CD4-positive, alpha-beta memory T cell (primary cell): ENCODE measurements at regions not wholly inside any gene's neighbourhood (a gene's known extent, or its start where the extent isn't known, plus 50 kb on each side); places are given as distances from the start of the nearest gene placed in this dataset.
"Not testable (repeated sequence)": the region's sequence is repeated elsewhere in the genome, so short reads cannot be mapped to it uniquely, and the experiment has no call there.

Experiments
- CTCF ChIA-PET: fragments of 350-600 bp; sonication (Branson Sonifier 250); formaldehyde crosslinking; loops from one replicate; lab custom pipeline; 2021; ENCODE audit warnings: inconsistent platforms; ENCODE audit not compliant: partially characterized antibody; lab: Charles Lee
- POLR2A ChIA-PET: fragments of 350-600 bp; sonication (Branson Sonifier 250); formaldehyde crosslinking; loops from one replicate; lab custom pipeline; 2021; ENCODE audit not compliant: partially characterized antibody; lab: Charles Lee
- DNase-seq, 5 donors: peaks; one replicate each; pipeline versions ENCODE4 v3.0.0 to v3.0.0-alpha.2; 2020 to 2022; ENCODE audit warnings: mixed read lengths in 1 of 5
- H3K27ac ChIP-seq: one replicate; pipeline ENCODE4 v1.7.0; 2013; ENCODE audit warnings: low read depth, low read length
- H3K27me3 ChIP-seq: 2 replicates; pipeline ENCODE4 v1.7.0; 2013; ENCODE audit warnings: mild to moderate bottlenecking, low read length, moderate library complexity; ENCODE audit not compliant: insufficient read depth
- H3K36me3 ChIP-seq: 2 replicates; pipeline ENCODE4 v1.7.0; 2013; ENCODE audit warnings: mild to moderate bottlenecking, low read length, moderate library complexity; ENCODE audit not compliant: insufficient read depth
- H3K4me1 ChIP-seq: 2 replicates; pipeline ENCODE4 v1.7.0; 2013; ENCODE audit warnings: mild to moderate bottlenecking, low read length, moderate library complexity; ENCODE audit not compliant: insufficient read depth
- H3K4me3 ChIP-seq, 2 donors: one replicate each; pipeline ENCODE4 v1.7.0; 2013; ENCODE audit warnings: low read length in 2 of 2, mild to moderate bottlenecking in 1 of 2
- H3K9me3 ChIP-seq, 2 donors: one replicate each; pipeline ENCODE4 v1.7.0; 2013; ENCODE audit warnings: low read length in 2 of 2, control low read depth in 1 of 2; ENCODE audit not compliant: control insufficient read depth in 1 of 2
- H3K27ac Mint-ChIP-seq, 7 donors: one replicate each; pipeline ENCODE4 v1.8.0; 2020 to 2021; ENCODE audit warnings: mixed read lengths in 7 of 7, mild to moderate bottlenecking in 6 of 7, inconsistent platforms in 3 of 7, moderate library complexity in 3 of 7
- H3K27me3 Mint-ChIP-seq, 2 donors: one replicate each; pipeline ENCODE4 v1.8.0; 2020 to 2021; ENCODE audit warnings: mixed read lengths in 2 of 2
- H3K36me3 Mint-ChIP-seq, 2 donors: one replicate each; pipeline ENCODE4 v1.8.0; 2020 to 2021; ENCODE audit warnings: mixed read lengths in 2 of 2, inconsistent platforms in 1 of 2, mild to moderate bottlenecking in 1 of 2
- H3K4me1 Mint-ChIP-seq, 4 donors: one replicate each; pipeline ENCODE4 v1.8.0; 2020 to 2021; ENCODE audit warnings: mixed read lengths in 4 of 4, mild to moderate bottlenecking in 1 of 4
- H3K4me3 Mint-ChIP-seq, 8 donors: one replicate each; pipeline ENCODE4 v1.8.0; 2020 to 2021; ENCODE audit warnings: mixed read lengths in 8 of 8, mild to moderate bottlenecking in 7 of 8, moderate library complexity in 6 of 8, inconsistent platforms in 3 of 8
- H3K9me3 Mint-ChIP-seq, 8 donors: one replicate each; pipeline ENCODE4 v1.8.0; 2020 to 2021; ENCODE audit warnings: mixed read lengths in 8 of 8, mild to moderate bottlenecking in 5 of 8, inconsistent platforms in 3 of 8, moderate library complexity in 1 of 8
- intact Hi-C: fragments of 100-400 bp; cut with micrococcal nuclease; formaldehyde crosslinking; loops from one replicate; pipeline ENCODE4 v1.15.1; 2023

DNA sequence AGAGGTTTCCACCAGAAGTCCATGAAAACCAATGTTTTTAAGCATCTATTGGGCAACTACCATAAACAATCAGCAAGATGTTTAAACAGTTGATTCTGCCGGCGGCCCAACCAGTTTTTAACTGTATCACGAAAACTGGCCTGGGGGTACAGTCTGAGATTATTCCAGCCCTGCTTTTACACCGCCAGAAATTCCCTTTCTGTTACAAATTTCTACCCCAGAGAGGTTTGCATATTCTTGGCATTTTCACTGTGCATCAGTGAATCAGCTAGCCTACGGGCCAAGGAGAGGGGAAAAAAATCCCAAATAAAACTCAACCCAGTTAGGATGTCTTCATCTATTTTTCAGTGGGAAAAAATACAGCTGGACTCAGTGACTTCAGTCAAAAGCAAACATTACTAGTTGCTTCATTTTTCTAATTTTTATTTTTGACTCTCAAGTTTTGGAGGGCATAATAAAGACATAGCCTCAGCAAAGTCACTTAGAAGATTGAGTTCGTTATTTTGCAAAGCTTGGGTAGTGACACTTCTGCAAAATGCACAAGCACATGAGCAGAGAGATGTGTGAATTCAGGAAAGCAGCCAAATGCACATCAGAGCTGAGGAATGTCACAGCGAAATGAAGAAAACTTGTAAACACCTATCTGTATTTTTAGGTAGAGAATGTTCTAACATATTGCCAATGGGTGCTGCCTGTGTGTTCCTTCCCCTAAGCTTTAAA, 167.8 kb upstream of the GK2 start:
- Mint-ChIP-seq H3K27me3 (peaks cover 1 to 10% of the 10 kb centered on the region in 2 donors), H3K4me1 (no peaks in the 10 kb centered on the region), H3K4me3 (no peak overlapping the region), H3K36me3 (no peaks in the 10 kb centered on the region), H3K27ac (no peak overlapping the region), H3K9me3 (no peaks in the 10 kb centered on the region)
- ChIA-PET CTCF (no interaction called here), POLR2A (no interaction called here)
- Histone ChIP-seq H3K27ac (no peak overlapping the region), H3K27me3 (no peaks in the 10 kb centered on the region), H3K4me3 (no peak overlapping the region), H3K4me1 (no peaks in the 10 kb centered on the region), H3K9me3 (no peaks in the 10 kb centered on the region), H3K36me3 (no peaks in the 10 kb centered on the region)
- intact Hi-C loops: no loop called here
- no peak for DNase-seq

DNA sequence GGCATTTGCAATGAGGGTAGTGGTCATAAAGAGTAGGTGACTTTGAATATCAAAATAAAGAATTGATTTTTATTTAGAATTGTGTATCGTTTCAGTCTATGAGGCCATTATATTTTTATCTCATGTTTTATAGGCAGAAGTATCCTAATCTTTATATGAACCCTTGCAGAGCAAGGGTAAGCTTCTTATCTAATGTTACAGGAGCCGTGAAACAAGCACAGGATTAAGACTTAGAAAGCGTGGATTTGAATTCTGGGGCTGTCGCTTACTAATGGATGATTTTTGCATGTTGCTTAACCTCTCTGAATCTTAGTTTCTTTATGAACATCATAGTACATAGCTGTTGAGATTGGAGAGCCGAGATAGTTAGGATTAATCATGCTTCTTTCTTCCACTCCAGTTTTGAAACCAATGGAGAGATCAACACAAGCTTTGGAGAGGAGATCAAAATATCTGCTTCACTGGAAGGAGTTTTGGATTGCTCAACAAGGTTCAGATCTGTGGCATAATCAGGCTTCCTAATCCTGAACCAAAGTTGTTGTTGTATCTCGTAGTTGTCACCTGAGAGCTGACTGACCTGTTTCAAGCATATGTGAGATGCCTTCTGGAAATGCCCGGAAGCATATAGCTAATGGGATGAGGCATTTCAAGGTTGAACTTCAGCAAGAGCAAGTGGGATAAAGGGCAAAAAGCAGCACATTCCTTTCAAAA, 166.9 kb upstream of the GK2 start:
- Mint-ChIP-seq H3K4me1 (no peaks in the 10 kb centered on the region), H3K27me3 (peaks cover 1 to 10% of the 10 kb centered on the region in 2 donors), H3K9me3 (no peaks in the 10 kb centered on the region), H3K36me3 (no peaks in the 10 kb centered on the region), H3K4me3 (no peak overlapping the region), H3K27ac (no peak overlapping the region)
- H3K4me1 ChIP-seq: no peaks in the 10 kb centered on the region
- no peak for DNase-seq
- POLR2A ChIA-PET: no interaction called here
- no peak overlapping the region for H3K27ac ChIP-seq
- H3K9me3 ChIP-seq: no peaks in the 10 kb centered on the region
- no peak overlapping the region for H3K4me3 ChIP-seq
- H3K36me3 ChIP-seq: no peaks in the 10 kb centered on the region
- CTCF ChIA-PET: no interaction called here
- intact Hi-C loops: no loop called here
- no peaks in the 10 kb centered on the region for H3K27me3 ChIP-seq

DNA sequence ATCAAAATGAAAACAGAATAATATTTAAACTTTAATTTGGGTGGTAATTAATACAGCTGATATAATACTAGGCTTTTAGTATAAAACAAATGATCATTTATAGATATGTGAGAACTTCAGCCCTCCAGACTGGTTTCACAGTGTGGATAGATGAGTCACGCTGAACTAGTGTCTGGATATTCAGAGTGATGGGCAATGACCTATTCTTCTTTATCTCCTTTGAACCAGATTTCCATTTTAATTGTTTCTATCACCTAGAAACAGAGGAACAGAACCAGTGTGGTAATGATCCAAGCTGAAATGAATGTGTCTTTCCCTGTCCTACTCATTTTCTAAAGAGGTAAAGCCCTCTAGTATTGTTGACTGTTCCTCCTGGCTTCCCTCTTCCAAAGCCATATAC, 155.2 kb upstream of the GK2 start:
- no peak overlapping the region for H3K27ac ChIP-seq
- no peaks in the 10 kb centered on the region for H3K36me3 ChIP-seq
- no peaks in the 10 kb centered on the region for H3K27me3 ChIP-seq
- no peak overlapping the region for H3K4me3 Mint-ChIP-seq
- H3K9me3 ChIP-seq: no peaks in the 10 kb centered on the region
- H3K36me3 Mint-ChIP-seq: no peaks in the 10 kb centered on the region
- ChIA-PET CTCF (no interaction called here), POLR2A (no interaction called here)
- no peak overlapping the region for H3K27ac Mint-ChIP-seq
- no peak overlapping the region for H3K4me3 ChIP-seq
- DNase-seq: no peak
- no peaks in the 10 kb centered on the region for H3K4me1 ChIP-seq
- peaks cover 4 to 6% of the 10 kb centered on the region in 2 donors for H3K27me3 Mint-ChIP-seq
- H3K9me3 Mint-ChIP-seq: peaks cover 0 to 3% (median 0%) of the 10 kb centered on the region in 8 donors
- intact Hi-C loops: no loop called here
- no peaks in the 10 kb centered on the region for H3K4me1 Mint-ChIP-seq

DNA sequence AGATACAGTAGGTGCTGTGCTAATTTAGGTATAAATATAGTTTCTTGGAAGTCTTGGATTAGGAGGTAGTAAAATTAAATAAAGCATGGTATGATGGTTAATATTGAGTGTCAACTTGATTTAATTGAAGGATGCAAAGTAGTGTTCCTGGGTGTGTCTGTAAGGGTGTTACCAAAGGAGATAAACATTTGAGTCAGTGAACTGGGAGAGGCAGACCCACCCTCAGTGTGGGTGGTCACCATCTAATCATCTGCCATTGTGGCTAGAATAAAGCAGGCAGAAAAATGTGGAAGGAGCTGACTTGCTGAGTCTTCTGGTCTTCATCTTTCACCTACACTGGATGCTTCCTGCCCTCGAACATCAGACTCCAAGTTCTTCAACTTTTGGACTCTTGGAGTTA, 153.7 kb upstream of the GK2 start:
- no peak overlapping the region for H3K27ac Mint-ChIP-seq
- no peaks in the 10 kb centered on the region for H3K36me3 Mint-ChIP-seq
- no peaks in the 10 kb centered on the region for H3K27me3 ChIP-seq
- no peaks in the 10 kb centered on the region for H3K9me3 ChIP-seq
- DNase-seq: no peak
- ChIA-PET CTCF (no interaction called here), POLR2A (no interaction called here)
- intact Hi-C loops: no loop called here
- no peaks in the 10 kb centered on the region for H3K36me3 ChIP-seq
- no peaks in the 10 kb centered on the region for H3K4me1 Mint-ChIP-seq
- no peak overlapping the region for H3K27ac ChIP-seq
- peaks cover 4 to 6% of the 10 kb centered on the region in 2 donors for H3K27me3 Mint-ChIP-seq
- H3K4me3 ChIP-seq: no peak overlapping the region
- peaks cover 0 to 3% (median 0%) of the 10 kb centered on the region in 8 donors for H3K9me3 Mint-ChIP-seq
- H3K4me1 ChIP-seq: no peaks in the 10 kb centered on the region
- no peak overlapping the region for H3K4me3 Mint-ChIP-seq

DNA sequence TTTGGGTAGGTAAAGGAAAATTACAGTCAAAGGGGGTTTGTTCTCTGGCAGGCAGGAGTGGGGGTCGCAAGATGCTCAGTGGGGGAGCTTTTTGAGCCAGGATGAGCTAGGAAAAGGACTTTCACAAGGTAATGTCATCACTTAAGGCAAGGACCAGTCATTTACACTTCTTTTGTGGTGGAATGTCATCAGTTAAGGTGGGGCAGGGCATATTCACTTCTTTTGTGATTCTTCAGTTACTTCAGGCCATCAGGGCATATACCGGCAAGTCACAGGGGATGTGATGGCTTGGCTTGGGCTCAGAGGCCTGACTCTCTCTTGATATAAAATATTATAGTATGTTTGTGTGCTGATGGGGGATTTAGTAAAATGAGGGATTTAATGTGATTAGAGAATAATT, 151.4 kb upstream of the GK2 start:
- H3K27ac Mint-ChIP-seq, H3K27me3 ChIP-seq, H3K4me3 ChIP-seq, H3K4me3 Mint-ChIP-seq, DNase-seq, CTCF ChIA-PET, H3K9me3 Mint-ChIP-seq, H3K9me3 ChIP-seq, intact Hi-C loops, H3K36me3 ChIP-seq, H3K27ac ChIP-seq, H3K36me3 Mint-ChIP-seq, POLR2A ChIA-PET, H3K4me1 Mint-ChIP-seq, H3K27me3 Mint-ChIP-seq, H3K4me1 ChIP-seq: not testable (repeated sequence)

DNA sequence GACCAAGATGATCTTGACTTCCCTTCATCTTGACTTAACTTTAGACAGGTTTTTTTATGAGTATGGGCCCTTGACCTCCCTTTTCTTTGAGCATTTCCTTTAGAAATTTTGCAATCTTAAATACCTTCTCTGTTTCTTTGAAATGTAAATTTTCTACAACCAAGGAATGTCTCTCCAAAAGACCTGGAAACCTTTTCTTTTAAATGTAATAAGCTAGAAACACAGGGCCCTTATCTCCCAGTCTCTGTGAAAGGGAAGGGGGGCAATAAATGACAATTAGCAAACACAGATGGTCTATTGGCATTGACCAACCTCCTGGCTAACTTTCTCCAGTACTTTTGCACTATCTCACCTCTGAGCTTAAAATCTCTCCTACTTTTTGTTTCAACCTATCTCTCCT, 144.3 kb upstream of the GK2 start:
- no peaks in the 10 kb centered on the region for H3K4me1 ChIP-seq
- POLR2A ChIA-PET: no interaction called here
- intact Hi-C loops: no loop called here
- Mint-ChIP-seq H3K4me3 (no peak overlapping the region), H3K27me3 (no peaks in the 10 kb centered on the region), H3K4me1 (no peaks in the 10 kb centered on the region), H3K9me3 (peaks cover 0 to 3% (median 0%) of the 10 kb centered on the region in 8 donors), H3K27ac (no peak overlapping the region), H3K36me3 (no peaks in the 10 kb centered on the region)
- H3K9me3 ChIP-seq: no peaks in the 10 kb centered on the region
- H3K27me3 ChIP-seq: no peaks in the 10 kb centered on the region
- H3K36me3 ChIP-seq: no peaks in the 10 kb centered on the region
- CTCF ChIA-PET: no interaction called here
- no peak overlapping the region for H3K4me3 ChIP-seq
- DNase-seq: no peak
- no peak overlapping the region for H3K27ac ChIP-seq

DNA sequence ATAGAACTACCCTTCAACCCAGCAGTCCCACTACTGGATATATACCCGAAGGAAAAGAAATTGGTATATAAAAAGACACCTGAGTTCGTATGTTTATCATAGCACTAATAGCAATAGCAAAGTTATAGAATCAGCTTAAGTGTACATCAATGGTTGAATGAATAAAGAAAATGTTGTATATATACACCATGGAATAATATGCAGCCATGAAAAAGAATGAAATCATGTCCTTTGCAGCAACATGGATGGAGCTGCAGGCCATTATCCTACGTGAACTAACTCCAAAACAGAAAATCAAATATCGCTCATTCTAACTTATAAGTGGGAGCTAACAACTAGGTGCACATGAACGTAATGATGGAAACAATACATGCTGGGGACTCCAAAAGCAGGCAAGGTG, 143.5 kb upstream of the GK2 start:
- Histone ChIP-seq H3K27ac (no peak overlapping the region), H3K27me3 (no peaks in the 10 kb centered on the region), H3K4me1 (no peaks in the 10 kb centered on the region), H3K9me3 (no peaks in the 10 kb centered on the region), H3K4me3 (no peak overlapping the region), H3K36me3 (no peaks in the 10 kb centered on the region)
- Mint-ChIP-seq H3K27me3 (no peaks in the 10 kb centered on the region), H3K9me3 (peaks cover 0 to 3% (median 0%) of the 10 kb centered on the region in 8 donors), H3K27ac (no peak overlapping the region), H3K4me1 (no peaks in the 10 kb centered on the region), H3K36me3 (no peaks in the 10 kb centered on the region), H3K4me3 (no peak overlapping the region)
- intact Hi-C loops: no loop called here
- POLR2A ChIA-PET: no interaction called here
- no peak for DNase-seq
- CTCF ChIA-PET: no interaction called here
